ENCODE measurements at regions not wholly inside any gene's neighbourhood (a gene's known extent, or its start where the extent isn't known, plus 50 kb on each side); places are given as distances from the start of the nearest gene placed in this dataset.

DNA sequence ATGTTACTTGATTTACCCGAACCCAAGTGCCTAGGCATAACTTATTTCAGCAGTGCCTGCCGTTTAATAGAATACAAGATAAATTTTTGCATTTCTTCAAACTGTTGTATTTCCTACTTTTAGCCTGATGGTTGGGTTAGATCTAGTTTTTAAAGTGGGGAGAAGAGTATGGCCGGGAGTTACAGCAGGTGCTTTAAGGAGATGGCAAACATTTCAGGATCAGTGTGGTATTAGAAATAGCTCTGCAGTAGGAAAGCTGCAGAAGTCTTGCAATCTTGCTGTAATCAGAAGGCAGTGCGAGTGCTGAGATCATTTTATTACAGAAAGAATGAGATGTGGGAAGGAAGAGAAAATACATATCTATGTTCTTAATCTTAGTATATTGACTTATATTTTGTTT lies 977.8 kb upstream of the TENM3 start:
- Histone ChIP-seq H3K27ac (ENCODE audit: low read depth in 1 of 2, low read length in 2 of 2) (no peak overlapping the region), H3K4me1 (ENCODE audit: control insufficient read depth in 1 of 2, insufficient read depth in 2 of 2, low read length in 2 of 2) (no peaks in the 10 kb centered on the region), H2AFZ (ENCODE audit: insufficient read depth, low read depth, low read length, poor library complexity, severe bottlenecking) (no peak overlapping the region), H3K27me3 (ENCODE audit: control insufficient read depth in 2 of 2, insufficient read depth in 2 of 2, low read length in 2 of 2) (no peaks in the 10 kb centered on the region), H3K9ac (ENCODE audit: insufficient read depth, low read length, poor library complexity, severe bottlenecking) (no peak overlapping the region), H4K20me1 (ENCODE audit: insufficient read depth, low read length) (no peaks in the 10 kb centered on the region), H3K79me2 (ENCODE audit: insufficient read depth, low read length) (no peaks in the 10 kb centered on the region), H3K36me3 (replicated peaks in 1 of 2; ENCODE audit: control insufficient read depth in 1 of 2, insufficient read depth in 2 of 2, low read length in 2 of 2) (no peaks in the 10 kb centered on the region), H3K9me3 (replicated peaks in 1 of 2; ENCODE audit: control insufficient read depth in 1 of 2, insufficient read depth in 1 of 2, low read length in 2 of 2) (no peaks in the 10 kb centered on the region), H3K4me2 (replicated peaks; ENCODE audit: extremely low read depth, low read length, poor library complexity, severe bottlenecking) (no peak overlapping the region), H3K4me3 (replicated peaks in 1 of 3; ENCODE audit: low read depth in 2 of 3, low read length in 3 of 3) (no peak overlapping the region)
- Mint-ChIP-seq H3K9me3 (no peaks in the 10 kb centered on the region), H3K4me3 (no peak overlapping the region), H3K27ac (no peak overlapping the region), H3K27me3 (ENCODE audit: low read depth in 3 of 3) (no peaks in the 10 kb centered on the region), H3K36me3 (no peaks in the 10 kb centered on the region), H3K4me1 (no peaks in the 10 kb centered on the region)
- intact Hi-C loops (cut with micrococcal nuclease) = no loop called here
- WGBS (ENCODE audit: insufficient coverage) = 20% methylated on average over 1 of the region's 4 CpGs
- TF ChIP-seq, protein P1, sequence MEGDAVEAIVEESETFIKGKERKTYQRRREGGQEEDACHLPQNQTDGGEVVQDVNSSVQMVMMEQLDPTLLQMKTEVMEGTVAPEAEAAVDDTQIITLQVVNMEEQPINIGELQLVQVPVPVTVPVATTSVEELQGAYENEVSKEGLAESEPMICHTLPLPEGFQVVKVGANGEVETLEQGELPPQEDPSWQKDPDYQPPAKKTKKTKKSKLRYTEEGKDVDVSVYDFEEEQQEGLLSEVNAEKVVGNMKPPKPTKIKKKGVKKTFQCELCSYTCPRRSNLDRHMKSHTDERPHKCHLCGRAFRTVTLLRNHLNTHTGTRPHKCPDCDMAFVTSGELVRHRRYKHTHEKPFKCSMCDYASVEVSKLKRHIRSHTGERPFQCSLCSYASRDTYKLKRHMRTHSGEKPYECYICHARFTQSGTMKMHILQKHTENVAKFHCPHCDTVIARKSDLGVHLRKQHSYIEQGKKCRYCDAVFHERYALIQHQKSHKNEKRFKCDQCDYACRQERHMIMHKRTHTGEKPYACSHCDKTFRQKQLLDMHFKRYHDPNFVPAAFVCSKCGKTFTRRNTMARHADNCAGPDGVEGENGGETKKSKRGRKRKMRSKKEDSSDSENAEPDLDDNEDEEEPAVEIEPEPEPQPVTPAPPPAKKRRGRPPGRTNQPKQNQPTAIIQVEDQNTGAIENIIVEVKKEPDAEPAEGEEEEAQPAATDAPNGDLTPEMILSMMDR (IDR thresholded peaks at IDR 0.05) = no peak
- no peak for DNase-seq

DNA sequence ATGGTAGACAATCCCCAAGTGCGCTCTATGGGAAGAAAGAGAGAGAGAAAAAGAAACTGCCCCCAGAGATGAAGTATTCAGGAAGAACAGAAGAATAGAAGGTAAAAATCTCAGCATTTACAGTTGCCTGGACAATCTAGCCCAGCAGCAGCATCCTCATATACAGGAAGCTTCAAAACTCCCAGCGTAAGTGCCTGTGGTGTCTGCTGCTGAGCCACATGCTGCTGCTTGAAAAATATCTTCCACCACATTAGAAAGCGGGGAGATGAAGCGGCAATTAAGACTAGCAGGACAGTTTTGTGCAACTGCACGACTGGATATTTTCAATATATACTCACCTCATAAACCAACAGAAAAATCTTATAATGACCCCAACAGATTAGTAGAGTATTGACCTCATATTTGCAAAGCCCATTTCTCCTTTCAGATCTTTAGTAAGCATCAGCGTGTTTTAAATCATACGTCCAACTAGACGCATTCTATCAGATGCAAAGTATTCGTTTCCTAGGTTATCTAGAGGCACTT lies 972.0 kb upstream of the TENM3 start:
- Mint-ChIP-seq H3K27me3 (ENCODE audit: low read depth in 3 of 3) (no peaks in the 10 kb centered on the region), H3K9me3 (peaks cover 0 to 3% (median 2%) of the 10 kb centered on the region in 7 donors), H3K27ac (no peak overlapping the region), H3K4me1 (no peaks in the 10 kb centered on the region), H3K36me3 (no peaks in the 10 kb centered on the region), H3K4me3 (no peak overlapping the region)
- Histone ChIP-seq H3K9me3 (replicated peaks in 1 of 2; ENCODE audit: control insufficient read depth in 1 of 2, insufficient read depth in 1 of 2, low read length in 2 of 2) (no peaks in the 10 kb centered on the region), H3K4me2 (replicated peaks; ENCODE audit: extremely low read depth, low read length, poor library complexity, severe bottlenecking) (no peak overlapping the region), H3K4me1 (ENCODE audit: control insufficient read depth in 1 of 2, insufficient read depth in 2 of 2, low read length in 2 of 2) (no peaks in the 10 kb centered on the region), H2AFZ (ENCODE audit: insufficient read depth, low read depth, low read length, poor library complexity, severe bottlenecking) (no peak overlapping the region), H3K36me3 (replicated peaks in 1 of 2; ENCODE audit: control insufficient read depth in 1 of 2, insufficient read depth in 2 of 2, low read length in 2 of 2) (no peaks in the 10 kb centered on the region), H3K79me2 (ENCODE audit: insufficient read depth, low read length) (no peaks in the 10 kb centered on the region), H3K4me3 (replicated peaks in 1 of 3; ENCODE audit: low read depth in 2 of 3, low read length in 3 of 3) (no peak overlapping the region), H3K9ac (ENCODE audit: insufficient read depth, low read length, poor library complexity, severe bottlenecking) (no peak overlapping the region), H3K27ac (ENCODE audit: low read depth in 1 of 2, low read length in 2 of 2) (no peak overlapping the region), H4K20me1 (ENCODE audit: insufficient read depth, low read length) (no peaks in the 10 kb centered on the region), H3K27me3 (ENCODE audit: control insufficient read depth in 2 of 2, insufficient read depth in 2 of 2, low read length in 2 of 2) (no peaks in the 10 kb centered on the region)
- no peak for DNase-seq
- WGBS (ENCODE audit: insufficient coverage) = 100% methylated on average over 1 of the region's 9 CpGs
- intact Hi-C loops (cut with micrococcal nuclease) = no loop called here
- TF ChIP-seq, protein P1 (IDR thresholded peaks at IDR 0.05) = no peak

All from CD14-positive monocyte (primary cell).